Stimulated activated CD8-positive, alpha-beta memory T cell treated with anti-CD3 and anti-CD28 coated beads, Interleukin-4, amount 100 ng/mL, for 4 hours (primary cell): ENCODE measurements at regions not wholly inside any gene's neighbourhood (a gene's known extent, or its start where the extent isn't known, plus 50 kb on each side); places are given as distances from the start of the nearest gene placed in this dataset.
"Not testable (repeated sequence)": the region's sequence is repeated elsewhere in the genome, so short reads cannot be mapped to it uniquely, and the experiment has no call there.

ENCODE experiments used
- DNase-seq, 2 donors: peaks; one replicate each; pipeline ENCODE4 v3.0.0-alpha.2; 2020; ENCODE audit warnings: low read depth in 2 of 2, low spot score in 1 of 2

- no peak for DNase-seq
Observed at GRCh38 chr4:14888790-14889572, 113.3 kb upstream of the CPEB2 start.

GRCh38 chr4:14892563-14892962, 109.7 kb upstream of the CPEB2 start:
- no peak for DNase-seq

GRCh38 chr4:14893713-14894112, 108.6 kb upstream of the CPEB2 start:
- DNase-seq = no peak

GRCh38 chr4:14894392-14895292, 107.6 kb upstream of the CPEB2 start:
- DNase-seq = no peak

- no peak for DNase-seq
Observed at GRCh38 chr4:14896656-14897175, 105.6 kb upstream of the CPEB2 start.

- DNase-seq = no peak
Observed at GRCh38 chr4:14897217-14897616, 105.1 kb upstream of the CPEB2 start.

- DNase-seq = no peak
Observed at GRCh38 chr4:14898989-14899388, 103.3 kb upstream of the CPEB2 start.

GRCh38 chr4:14902342-14902741, 99.9 kb upstream of the CPEB2 start:
- DNase-seq = no peak

GRCh38 chr4:14903321-14903720, 99.0 kb upstream of the CPEB2 start:
- DNase-seq = no peak

GRCh38 chr4:14906805-14907204, 95.5 kb upstream of the CPEB2 start:
- DNase-seq = no peak

GRCh38 chr4:14908635-14909034, 93.6 kb upstream of the CPEB2 start:
- no peak for DNase-seq

- no peak for DNase-seq
Observed at GRCh38 chr4:14910411-14910810, 91.9 kb upstream of the CPEB2 start.

- DNase-seq = no peak
Observed at GRCh38 chr4:14912426-14912825, 89.9 kb upstream of the CPEB2 start.

- DNase-seq = no peak
Observed at GRCh38 chr4:14915018-14915417, 87.3 kb upstream of the CPEB2 start.

- DNase-seq = no peak
Observed at GRCh38 chr4:14916554-14917297, 85.6 kb upstream of the CPEB2 start.

- no peak for DNase-seq
Observed at GRCh38 chr4:14917298-14917633, 85.0 kb upstream of the CPEB2 start.

GRCh38 chr4:14918336-14918735, 83.9 kb upstream of the CPEB2 start:
- DNase-seq = no peak

GRCh38 chr4:14919785-14920184, 82.5 kb upstream of the CPEB2 start:
- DNase-seq = no peak

GRCh38 chr4:14920237-14920636, 82.0 kb upstream of the CPEB2 start:
- DNase-seq = no peak

GRCh38 chr4:14920759-14921320, 81.4 kb upstream of the CPEB2 start:
- no peak for DNase-seq

- DNase-seq = not testable (repeated sequence)
Observed at GRCh38 chr4:14921781-14922180, 80.5 kb upstream of the CPEB2 start.
